Thyroid gland (tissue), 4 donors: ENCODE measurements at regions not wholly inside any gene's neighbourhood (a gene's known extent, or its start where the extent isn't known, plus 50 kb on each side); places are given as distances from the start of the nearest gene placed in this dataset.

Experiments
- CTCF ChIP-seq, 6 experiments: fragments of 200-600 bp in 3 of 6; fragments of 450-650 bp in 3 of 6; sonication (generic) in 3 of 6; IDR thresholded peaks; one replicate each; pipeline ENCODE4 v1.5.1; 2016 to 2019; ENCODE audit warnings: antibody characterized with exemption in 6 of 6, mild to moderate bottlenecking in 2 of 6, inconsistent platforms in 1 of 6, moderate library complexity in 1 of 6
- POLR2A ChIP-seq, 2 donors: fragments of 450-650 bp; IDR thresholded peaks; one replicate each; pipeline ENCODE4 v1.6.1; 2017; ENCODE audit warnings: antibody characterized with exemption in 2 of 2, mild to moderate bottlenecking in 2 of 2, moderate library complexity in 1 of 2

- no peak for TF ChIP-seq CTCF (IDR thresholded peaks at IDR 0.05)
- TF ChIP-seq POLR2A (IDR thresholded peaks at IDR 0.05): no peak
Observed at GRCh38 chr11:122224867-122225266, 108.9 kb upstream of the BLID start.
